HG03108 (cell line): ENCODE measurements at regions not wholly inside any gene's neighbourhood (a gene's known extent, or its start where the extent isn't known, plus 50 kb on each side); places are given as distances from the start of the nearest gene placed in this dataset.
"Not testable (repeated sequence)": the region's sequence is repeated elsewhere in the genome, so short reads cannot be mapped to it uniquely, and the experiment has no call there.

Experiments used
- ATAC-seq: cut with Tn5 transposase; IDR thresholded peaks from one replicate; pipeline ENCODE4 v1.9.1; 2021; ENCODE audit warnings: moderate library complexity; ENCODE audit not compliant: unreplicated experiment

- no peak for ATAC-seq
Observed at GRCh38 chr1:213452501-213452900, 401.5 kb downstream of the RPS6KC1 start.

DNA sequence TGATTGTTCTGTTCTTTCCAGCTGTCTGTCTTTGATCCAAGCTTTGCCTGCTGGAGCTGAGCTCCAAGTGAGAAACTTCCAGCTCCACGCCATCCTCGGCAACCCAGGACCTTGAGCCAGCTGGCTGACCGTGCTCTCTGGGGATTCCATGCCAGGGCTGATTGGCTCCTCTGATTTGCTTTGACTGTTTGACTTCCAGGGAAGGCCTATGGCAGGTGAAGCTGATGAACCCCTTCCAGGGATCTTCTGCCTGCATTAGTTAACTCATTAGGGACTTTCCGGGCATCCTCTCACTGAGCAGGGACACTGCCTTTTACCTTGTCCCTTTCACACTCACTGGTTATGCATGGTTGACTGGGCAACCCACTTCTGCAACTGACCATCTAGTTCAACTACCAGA lies 406.1 kb downstream of the RPS6KC1 start:
- no peak for ATAC-seq

GRCh38 chr1:213457733-213458132 lies 406.7 kb downstream of the RPS6KC1 start:
- ATAC-seq, result no peak

DNA sequence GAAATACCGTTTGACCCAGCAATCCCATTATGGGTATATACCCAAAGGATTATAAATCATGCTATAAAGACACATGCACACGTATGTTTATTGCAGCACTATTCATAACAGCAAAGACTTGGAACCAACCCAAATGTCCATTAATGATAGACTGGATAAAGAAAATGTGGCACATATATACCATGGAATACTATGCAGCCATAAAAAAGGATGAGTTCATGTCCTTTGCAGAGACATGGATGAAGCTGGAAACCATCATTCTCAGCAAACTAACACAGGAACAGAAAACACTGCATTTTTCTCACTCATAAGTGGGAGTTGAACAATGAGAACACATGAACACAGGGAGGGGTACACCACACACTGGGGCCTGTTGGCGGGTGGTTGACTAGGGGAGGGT lies 411.3 kb downstream of the RPS6KC1 start:
- ATAC-seq, result not testable (repeated sequence)

DNA sequence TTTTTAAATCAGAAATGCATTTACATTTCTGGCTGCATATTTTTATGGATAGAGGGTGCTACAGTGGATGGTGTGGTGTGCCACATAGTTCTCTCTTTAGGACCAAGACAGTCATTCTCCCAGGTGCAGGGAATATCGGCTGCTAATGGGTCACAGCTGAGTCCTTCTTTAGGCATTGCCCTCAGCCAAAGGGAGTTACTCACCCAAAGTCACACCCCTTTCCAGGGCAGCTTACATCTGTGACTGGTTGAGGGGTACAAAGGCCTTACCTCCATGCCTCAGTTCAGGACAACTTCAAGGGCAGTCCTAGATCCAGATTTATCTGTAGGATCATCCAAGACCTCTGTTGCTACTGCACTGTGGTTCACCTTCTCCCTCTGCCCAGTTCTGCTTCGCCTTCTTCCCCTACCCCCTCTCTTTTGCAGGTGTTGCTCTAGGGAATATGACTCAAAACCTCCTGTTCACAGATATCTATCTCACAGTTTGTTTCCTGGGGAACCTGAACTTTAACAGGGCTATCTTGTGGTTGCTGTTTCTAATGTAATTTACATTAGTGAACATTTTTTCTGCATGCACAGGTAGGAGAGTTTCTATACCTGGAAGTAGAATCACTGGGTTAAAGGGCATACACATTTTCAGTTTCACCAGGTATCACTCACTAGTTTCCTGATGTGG lies 413.9 kb downstream of the RPS6KC1 start:
- no peak for ATAC-seq

GRCh38 chr1:213466541-213466940 lies 415.5 kb downstream of the RPS6KC1 start:
- ATAC-seq, result no peak

DNA sequence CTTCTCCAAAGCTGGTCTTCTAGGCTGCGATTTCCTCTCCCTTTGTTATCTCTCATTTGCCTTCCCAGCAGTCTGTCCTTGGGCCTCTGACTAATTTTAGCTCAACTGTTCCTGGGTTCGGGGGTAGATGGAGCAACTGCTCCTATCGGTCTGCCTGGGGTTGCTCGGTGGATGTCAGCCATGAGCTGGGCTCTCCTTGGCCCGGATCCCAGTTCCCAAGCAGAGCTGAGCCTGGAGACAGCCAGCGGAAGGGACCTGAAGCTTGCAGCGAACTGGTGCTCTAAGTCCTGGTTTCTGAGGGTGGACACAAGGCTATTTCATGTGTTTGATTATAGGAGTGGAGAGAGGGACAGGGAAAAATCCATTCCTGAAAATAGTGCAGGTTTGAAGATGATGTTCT lies 423.0 kb downstream of the RPS6KC1 start:
- no peak for ATAC-seq

DNA sequence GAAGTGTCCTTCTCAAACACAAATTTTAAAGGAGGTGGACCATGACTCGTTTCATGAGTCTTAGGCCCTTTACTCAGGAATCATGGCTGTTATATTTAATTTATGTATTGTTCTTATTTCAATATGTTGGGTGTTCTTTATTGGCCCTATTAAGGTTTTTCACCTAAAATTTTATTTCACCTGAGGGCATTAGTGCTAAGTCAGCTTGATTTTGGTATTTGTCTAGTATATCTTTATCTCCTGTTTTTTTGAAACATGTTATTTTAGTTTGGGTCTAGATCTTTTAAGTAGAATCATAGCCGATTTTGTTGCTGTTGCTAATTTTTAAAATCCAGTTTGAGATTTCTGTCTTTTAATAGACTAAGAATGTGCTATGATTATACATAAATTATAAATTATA lies 430.4 kb downstream of the RPS6KC1 start:
- ATAC-seq, result no peak

DNA sequence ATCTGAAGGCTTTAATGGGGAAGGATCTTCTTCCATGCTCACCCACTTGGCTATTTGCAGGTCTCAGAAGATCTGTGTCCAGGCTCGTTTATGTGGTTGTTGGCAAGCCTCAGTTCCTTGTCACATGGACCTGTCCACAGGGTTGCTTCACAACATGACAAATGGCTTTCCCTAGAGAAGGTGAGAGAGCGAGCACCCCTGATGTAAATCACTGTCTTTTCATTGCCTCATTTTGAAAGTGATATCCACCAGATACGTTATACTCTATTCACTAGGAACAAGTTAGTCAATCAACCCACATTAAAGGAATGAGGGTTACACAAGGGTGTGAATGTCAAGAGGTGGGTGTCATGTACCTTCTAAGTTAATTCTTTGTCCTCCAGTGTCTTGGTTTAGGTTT lies 433.3 kb downstream of the RPS6KC1 start:
- ATAC-seq, result no peak

GRCh38 chr1:213484758-213485157 lies 433.7 kb downstream of the RPS6KC1 start:
- ATAC-seq, result no peak

DNA sequence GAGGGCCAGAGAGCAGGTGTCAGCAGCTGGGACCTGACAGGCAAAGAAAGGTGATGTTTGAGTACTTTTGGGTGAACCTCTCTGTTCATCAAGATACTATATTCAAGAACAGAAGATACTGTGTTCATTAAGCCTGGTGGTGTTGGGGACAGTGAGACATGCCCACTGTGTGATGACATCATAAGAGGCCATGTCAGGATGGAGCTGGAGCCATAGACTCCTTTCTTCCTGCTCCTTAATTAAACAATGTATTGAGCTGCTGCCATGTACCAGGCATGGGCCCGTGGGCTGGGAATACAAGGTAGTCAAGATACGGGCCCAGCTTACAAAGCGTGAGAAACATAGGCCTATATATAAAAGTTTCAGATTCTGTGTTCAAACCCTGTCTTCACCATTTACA lies 435.4 kb downstream of the RPS6KC1 start:
- no peak for ATAC-seq

DNA sequence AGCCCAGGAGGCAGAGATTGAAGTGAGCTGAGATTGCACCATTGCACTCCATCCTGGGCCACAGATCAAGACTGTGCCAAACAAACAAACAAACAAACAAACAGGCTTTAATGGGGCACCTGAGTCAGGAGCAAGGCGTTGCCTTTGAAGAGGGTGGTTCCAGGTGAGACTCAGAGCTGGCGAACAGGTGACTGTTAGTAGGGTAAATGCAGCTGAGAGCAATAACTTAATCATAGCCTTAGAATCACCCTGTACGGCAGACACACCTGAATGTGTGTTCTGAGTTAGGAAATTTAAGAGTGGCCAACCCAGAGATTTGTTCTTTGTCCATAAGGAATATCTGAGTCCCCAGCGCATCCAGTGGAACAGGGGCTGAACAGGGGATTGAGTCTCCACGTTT lies 440.4 kb downstream of the RPS6KC1 start:
- no peak for ATAC-seq

DNA sequence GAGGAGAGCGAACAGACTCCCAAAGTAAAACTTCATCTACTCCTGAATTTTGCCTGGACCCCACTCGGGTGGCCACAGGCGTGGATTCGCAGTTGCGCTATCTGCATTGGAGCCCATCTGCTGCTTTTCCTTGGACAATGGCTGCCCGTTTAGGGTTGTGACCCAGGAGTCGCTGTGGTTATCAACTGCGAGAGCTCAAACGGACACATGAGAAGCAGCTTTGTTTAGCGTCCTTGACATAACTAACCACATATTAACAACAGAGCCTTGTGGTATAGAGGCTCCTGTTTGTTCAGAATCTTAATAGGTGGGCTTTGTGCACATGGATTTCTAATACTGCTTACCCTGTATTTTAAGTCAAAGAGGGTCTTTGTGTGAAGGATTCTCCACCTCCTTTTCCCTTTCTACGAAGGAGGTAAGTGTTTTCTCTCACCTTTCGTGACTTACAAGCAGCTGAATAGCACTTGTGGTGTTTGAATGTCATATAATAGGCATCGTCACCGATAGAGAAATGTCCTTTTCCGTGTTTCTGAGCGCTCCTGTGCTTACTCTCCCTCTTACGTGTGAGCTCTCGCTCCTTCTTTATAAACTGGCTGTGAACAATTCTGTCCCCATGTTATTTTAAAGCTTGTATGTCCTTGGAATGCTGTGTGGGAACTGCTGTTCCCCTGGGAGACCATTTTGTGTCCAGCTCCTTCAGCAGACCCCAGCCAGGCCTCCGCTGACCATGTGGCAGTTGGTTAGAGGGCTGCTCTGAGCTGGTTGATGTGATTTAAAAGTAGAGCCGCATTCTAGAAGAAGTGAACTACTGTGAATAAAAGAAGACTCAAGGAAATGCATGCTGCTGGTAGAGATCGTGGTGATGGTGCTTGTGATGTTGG lies 441.4 kb downstream of the RPS6KC1 start:
- no peak for ATAC-seq

DNA sequence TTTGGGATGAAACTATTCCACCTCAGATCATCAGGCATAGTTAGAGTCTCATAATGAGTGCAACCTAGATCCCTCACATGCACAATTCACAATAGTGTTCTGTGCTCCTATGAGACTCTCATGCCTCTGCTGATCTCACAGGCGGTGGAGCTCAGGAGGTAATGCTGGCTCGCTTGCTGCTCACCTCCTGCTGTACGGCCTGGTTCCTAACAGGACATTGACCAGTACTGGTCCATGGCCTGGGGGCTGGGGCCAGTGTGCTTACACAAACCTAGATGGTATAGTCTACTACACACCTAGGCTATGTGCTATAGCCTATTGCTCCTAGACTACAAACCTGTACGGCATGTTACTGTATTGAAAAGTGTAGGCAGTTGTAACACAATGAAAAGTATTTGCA lies 448.4 kb downstream of the RPS6KC1 start:
- ATAC-seq, result no peak

GRCh38 chr1:213507472-213508223 lies 456.6 kb downstream of the RPS6KC1 start:
- no peak for ATAC-seq

- no peak for ATAC-seq
Observed at GRCh38 chr1:213511173-213511572, 460.1 kb downstream of the RPS6KC1 start.

DNA sequence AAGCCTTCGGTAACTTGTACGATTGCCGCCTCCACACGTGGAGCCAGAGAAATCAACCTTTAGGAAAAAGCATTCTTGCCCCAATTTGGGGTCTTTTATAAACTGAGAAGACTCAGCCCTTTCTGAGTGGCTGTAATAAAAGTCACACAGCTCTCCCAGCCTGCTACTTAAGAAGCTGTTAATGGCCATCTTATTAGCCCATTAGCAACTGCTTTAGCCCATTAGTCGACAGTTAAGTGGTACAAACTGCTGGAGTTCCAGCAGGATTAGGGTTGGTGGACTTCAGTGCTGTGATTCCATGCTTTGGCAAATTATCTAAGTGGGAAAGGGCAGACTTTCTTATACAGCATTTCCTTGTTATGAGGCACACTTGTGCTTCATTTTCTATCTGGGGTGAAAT lies 461.3 kb downstream of the RPS6KC1 start:
- no peak for ATAC-seq

GRCh38 chr1:213513006-213513405 lies 462.0 kb downstream of the RPS6KC1 start:
- no peak for ATAC-seq

- not testable (repeated sequence) for ATAC-seq
Observed at GRCh38 chr1:213514408-213515179, 463.6 kb downstream of the RPS6KC1 start.

- no peak for ATAC-seq
Observed at GRCh38 chr1:213519098-213519497, 468.1 kb downstream of the RPS6KC1 start.

DNA sequence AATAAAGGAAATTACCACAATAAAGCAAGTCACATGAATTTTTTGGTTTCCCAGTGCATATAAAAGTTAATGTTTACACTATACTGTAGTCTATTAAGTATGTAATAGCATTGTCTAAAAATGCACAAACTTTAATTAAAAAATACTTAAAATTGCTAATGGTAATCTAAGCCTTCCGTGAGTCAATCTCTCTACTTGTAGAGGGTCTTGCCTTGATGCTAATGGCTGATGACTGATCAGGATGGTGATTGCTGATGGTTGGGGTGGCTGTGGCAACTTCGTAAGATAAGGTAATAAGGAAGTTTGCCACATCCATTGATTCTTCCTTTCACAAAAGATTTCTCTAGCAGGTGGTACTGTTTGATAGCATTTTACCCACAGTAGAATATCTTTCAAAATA lies 466.6 kb upstream of the PROX1 start:
- no peak for ATAC-seq
